HCT116 (cell line): ENCODE measurements at regions not wholly inside any gene's neighbourhood (a gene's known extent, or its start where the extent isn't known, plus 50 kb on each side); places are given as distances from the start of the nearest gene placed in this dataset.

Source experiments
- ATAC-seq: fragments of 200-7000 bp; cut with Tn5 transposase; 2 replicates; pipeline ENCODE4 v1.9.1; 2020; ENCODE audit warnings: mild to moderate bottlenecking, moderate library complexity
- BruUV-seq: library from RNA; stranded (reverse); fragments of 400-500 nt; replicated peaks from 2 replicates; lab custom pipeline; 2021; lab: Mats Ljungman, UMichigan
- CTCF ChIA-PET: fragments of 300-600 bp; sonication (Branson Sonifier 250); formaldehyde crosslinking; loops from one replicate; lab custom pipeline; 2021; ENCODE audit warnings: antibody characterized with exemption; lab: Charles Lee
- POLR2A ChIA-PET: fragments of 300-600, 350-600 bp; sonication (Branson Sonifier 250); formaldehyde crosslinking; loops from one replicate; lab custom pipeline; 2021; ENCODE audit warnings: antibody characterized with exemption; lab: Charles Lee
- RAD21 ChIA-PET, 2 experiments: fragments of 300-600 bp; sonication (Branson Sonifier 250); formaldehyde crosslinking; loops; one replicate each; lab custom pipeline; 2023; ENCODE audit warnings: low total read pairs in 2 of 2; ENCODE audit not compliant: uncharacterized antibody in 2 of 2, unreplicated experiment in 2 of 2, low non-redundant PET in 1 of 2; lab: Charles Lee
- DNase-seq: peaks from one replicate; pipeline ENCODE4 v3.0.0-alpha.2; 2010; ENCODE audit warnings: low read depth, low spot score
- H2AFZ ChIP-seq: fragments of 200-600 bp; shearing (Covaris generic), sonication (generic); 2 replicates; pipeline ENCODE4 v1.6.1; 2017; ENCODE audit warnings: low read depth, mixed run types, mixed read lengths, antibody characterized with exemption, low read length; ENCODE audit not compliant: poor library complexity, severe bottlenecking
- H3K27ac ChIP-seq: 2 replicates; pipeline ENCODE4 v1.5.1; 2012; ENCODE audit warnings: low read depth, low read length
- H3K27me3 ChIP-seq: fragments of 200-600 bp; sonication (generic); 2 replicates; pipeline ENCODE4 v1.6.1; 2016; ENCODE audit warnings: mixed run types, low read length, mixed read lengths; ENCODE audit not compliant: insufficient read depth
- H3K36me3 ChIP-seq, 2 experiments: fragments of 200-500 bp in 1 of 2; fragments of 200-600 bp in 1 of 2; sonication (Bioruptor generic) in 1 of 2; sonication (generic) in 1 of 2; 2 replicates each; pipeline versions ENCODE4 v1.5.1 to v1.6.1; 2014 to 2016; ENCODE audit warnings: low read length in 2 of 2, inconsistent platforms in 1 of 2, mixed read lengths in 1 of 2, mixed run types in 1 of 2; ENCODE audit not compliant: insufficient read depth in 2 of 2, control insufficient read depth in 1 of 2
- H3K4me1 ChIP-seq, 2 experiments: fragments of 200-600 bp in 1 of 2; sonication (generic) in 1 of 2; 2 replicates each; pipeline versions ENCODE4 v1.5.1 to v1.6.1; 2012 to 2017; ENCODE audit warnings: low read length in 2 of 2, inconsistent platforms in 1 of 2, mild to moderate bottlenecking in 1 of 2, mixed read lengths in 1 of 2, mixed run types in 1 of 2, moderate library complexity in 1 of 2; ENCODE audit not compliant: insufficient read depth in 2 of 2, control insufficient read depth in 1 of 2
- H3K4me2 ChIP-seq: fragments of 200-600 bp; sonication (generic); 2 replicates; pipeline ENCODE4 v1.6.1; 2017; ENCODE audit warnings: mixed run types, low read length, mixed read lengths
- H3K4me3 ChIP-seq, 2 experiments: fragments of 200-600 bp in 1 of 2; sonication (generic) in 1 of 2; replicated peaks in 1 of 2; 2 replicates each; pipeline ENCODE4 v1.5.1; 2011 to 2016; ENCODE audit warnings: low read length in 2 of 2, control low read depth in 1 of 2, low read depth in 1 of 2, mild to moderate bottlenecking in 1 of 2, mixed read lengths in 1 of 2, mixed run types in 1 of 2
- H3K79me2 ChIP-seq: fragments of 200-600 bp; sonication (generic); 2 replicates; pipeline ENCODE4 v1.6.1; 2017; ENCODE audit warnings: mild to moderate bottlenecking, mixed run types, low read length, moderate library complexity, mixed read lengths; ENCODE audit not compliant: insufficient read depth
- H3K9ac ChIP-seq: fragments of 200-600 bp; sonication (generic); 2 replicates; pipeline ENCODE4 v1.6.1; 2016; ENCODE audit warnings: low read length, mixed read lengths
- H3K9me2 ChIP-seq: fragments of 200-600 bp; sonication (generic), shearing (Covaris generic); 2 replicates; pipeline ENCODE4 v1.6.1; 2017; ENCODE audit warnings: mixed run types, mild to moderate bottlenecking, moderate library complexity; ENCODE audit not compliant: insufficient read depth
- H3K9me3 ChIP-seq, 2 experiments: fragments of 200-500 bp in 1 of 2; fragments of 200-600 bp in 1 of 2; sonication (Bioruptor generic) in 1 of 2; sonication (generic) in 1 of 2; 2 replicates each; pipeline ENCODE4 v1.6.1; 2014 to 2017; ENCODE audit warnings: low read length in 2 of 2, mixed read lengths in 2 of 2, inconsistent platforms in 1 of 2, low read depth in 1 of 2, mild to moderate bottlenecking in 1 of 2, mixed run types in 1 of 2, moderate library complexity in 1 of 2; ENCODE audit not compliant: control insufficient read depth in 1 of 2, insufficient read depth in 1 of 2
- H4K20me1 ChIP-seq: fragments of 200-600 bp; sonication (generic), shearing (Covaris generic); 2 replicates; pipeline ENCODE4 v1.6.1; 2017; ENCODE audit warnings: mixed run types, mild to moderate bottlenecking, moderate library complexity; ENCODE audit not compliant: insufficient read depth
- ATF3 ChIP-seq: IDR thresholded peaks from 2 replicates; pipeline ENCODE4 v1.6.1; 2012
- CEBPB ChIP-seq: IDR thresholded peaks from 2 replicates; pipeline ENCODE4 v1.6.1; 2012; ENCODE audit warnings: low read depth
- EGR1 ChIP-seq: IDR thresholded peaks from 2 replicates; pipeline ENCODE4 v1.6.1; 2012; ENCODE audit warnings: low read depth
- EZH2 ChIP-seq: fragments of 200-600 bp; sonication (generic); IDR thresholded peaks from 2 replicates; pipeline ENCODE4 v1.6.1; 2017; ENCODE audit warnings: antibody characterized with exemption, mixed run types
- JUND ChIP-seq: IDR thresholded peaks from 2 replicates; pipeline ENCODE4 v1.6.1; 2012
- MAX ChIP-seq: IDR thresholded peaks from 2 replicates; pipeline ENCODE4 v1.6.1; 2012
- POLR2A ChIP-seq: IDR thresholded peaks from 2 replicates; pipeline ENCODE4 v1.7.0; 2011; ENCODE audit warnings: borderline replicate concordance; ENCODE audit not compliant: insufficient read depth, insufficient read length; ENCODE audit errors: extremely low read depth
- POLR2AphosphoS5 ChIP-seq: IDR thresholded peaks from 2 replicates; pipeline ENCODE4 v1.6.1; 2011; ENCODE audit warnings: mild to moderate bottlenecking, low read depth, low read length, moderate library complexity
- RAD21 ChIP-seq: IDR thresholded peaks from 2 replicates; pipeline ENCODE4 v1.6.1; 2012; ENCODE audit warnings: low read depth, mild to moderate bottlenecking
- SIN3A ChIP-seq: IDR thresholded peaks from 2 replicates; pipeline ENCODE4 v1.6.1; 2012; ENCODE audit warnings: low read depth
- SP1 ChIP-seq: IDR thresholded peaks from 2 replicates; pipeline ENCODE4 v1.6.1; 2012; ENCODE audit warnings: low read depth
- SRF ChIP-seq: IDR thresholded peaks from 2 replicates; pipeline ENCODE4 v1.6.1; 2012; ENCODE audit warnings: low read depth
- TCF7L2 ChIP-seq: IDR thresholded peaks from 2 replicates; pipeline ENCODE4 v1.7.0; 2011; ENCODE audit warnings: borderline replicate concordance, inconsistent platforms; ENCODE audit not compliant: insufficient read depth, insufficient read length; ENCODE audit errors: extremely low read depth
- YY1 ChIP-seq: IDR thresholded peaks from 2 replicates; pipeline ENCODE4 v1.6.1; 2011; ENCODE audit warnings: low read length, low read depth, moderate library complexity, mild to moderate bottlenecking; ENCODE audit not compliant: insufficient replicate concordance; ENCODE audit errors: extremely low read depth
- ZFX ChIP-seq: fragments of 450-650 bp; IDR thresholded peaks from 2 replicates; pipeline ENCODE4 v1.6.1; 2017
- ZNF274 ChIP-seq: fragments of 200-500 bp; sonication (Bioruptor generic); IDR thresholded peaks from 2 replicates; pipeline ENCODE4 v1.6.1; 2014; ENCODE audit warnings: mild to moderate bottlenecking, low read depth, low read length, inconsistent platforms
- intact Hi-C: fragments of 100-400 bp; cut with micrococcal nuclease; formaldehyde crosslinking; loops from 2 replicates; pipeline ENCODE4 v1.10.0; 2022

GRCh38 chrX:118249146-118249545 is 96.8 kb upstream of the WDR44 start:
- H3K27me3 ChIP-seq: no peaks in the 10 kb centered on the region
- no peak overlapping the region for H3K4me2 ChIP-seq
- H3K4me3 ChIP-seq: no peak overlapping the region
- no peaks in the 10 kb centered on the region for H3K9me2 ChIP-seq
- ChIA-PET CTCF (no interaction called here), RAD21 (no interaction called here), POLR2A (no interaction called here)
- no peaks in the 10 kb centered on the region for H3K9me3 ChIP-seq
- no peak overlapping the region for H3K9ac ChIP-seq
- H3K79me2 ChIP-seq: no peaks in the 10 kb centered on the region
- no peaks in the 10 kb centered on the region for H3K4me1 ChIP-seq
- ATAC-seq (no peak), DNase-seq (no peak)
- intact Hi-C loops: no loop called here
- H2AFZ ChIP-seq: no peak overlapping the region
- no TSS peak for BruUV-seq
- H3K36me3 ChIP-seq: no peaks in the 10 kb centered on the region
- H4K20me1 ChIP-seq: no peaks in the 10 kb centered on the region
- no peak overlapping the region for H3K27ac ChIP-seq
- TF ChIP-seq POLR2A (no peak), SRF (no peak), EGR1 (no peak), ATF3 (no peak), ZFX (no peak), RAD21 (no peak), SIN3A (no peak), MAX (no peak), EZH2 (no peak), POLR2AphosphoS5 (no peak), CEBPB (no peak), TCF7L2 (no peak), YY1 (no peak), SP1 (no peak)

- intact Hi-C loops: loop anchor here (10.0 kb wide), 1 partner anchor 1766 kb away; no protein-coding TSS in a partner anchor
- no peak for TF ChIP-seq ATF3
- no peak for TF ChIP-seq ZNF274
- no peak for TF ChIP-seq SRF
- no peak for TF ChIP-seq EZH2
- no peak for TF ChIP-seq JUND
- TF ChIP-seq EGR1: no peak
- TF ChIP-seq SP1: no peak
- TF ChIP-seq ZFX: no peak
- CTCF ChIA-PET: no interaction called here
- Histone ChIP-seq H3K4me3 (no peak overlapping the region), H3K36me3 (no peaks in the 10 kb centered on the region), H3K27ac (no peak overlapping the region), H3K4me1 (no peaks in the 10 kb centered on the region), H3K4me2 (no peak overlapping the region), H3K9me3 (no peaks in the 10 kb centered on the region), H4K20me1 (no peaks in the 10 kb centered on the region), H3K9me2 (no peaks in the 10 kb centered on the region), H3K79me2 (no peaks in the 10 kb centered on the region), H3K9ac (no peak overlapping the region), H3K27me3 (no peaks in the 10 kb centered on the region), H2AFZ (no peak overlapping the region)
- RAD21 ChIA-PET: no interaction called here
- no peak for ATAC-seq
- BruUV-seq: no TSS peak
- no peak for DNase-seq
- POLR2A ChIA-PET: no interaction called here
These were observed 95.5 kb upstream of the WDR44 start for GRCh38 chrX:118250445-118250844.
